Activated CD8-positive, alpha-beta T cell treated with anti-CD3 and anti-CD28 coated beads for 36 hours (primary cell): ENCODE measurements at regions not wholly inside any gene's neighbourhood (a gene's known extent, or its start where the extent isn't known, plus 50 kb on each side); places are given as distances from the start of the nearest gene placed in this dataset.

Source experiments
- ATAC-seq: fragments of 200-7000 bp; cut with Tn5 transposase; one replicate; pipeline ENCODE4 v1.10.0; 2021; ENCODE audit warnings: mild to moderate bottlenecking, moderate library complexity
- CTCF ChIA-PET: fragments of 350-600 bp; sonication (Branson Sonifier 250); formaldehyde crosslinking; loops from one replicate; lab custom pipeline; 2021; ENCODE audit warnings: antibody characterized with exemption; lab: Charles Lee
- POLR2A ChIA-PET: fragments of 350-600 bp; sonication (Branson Sonifier 250); formaldehyde crosslinking; loops from one replicate; lab custom pipeline; 2021; ENCODE audit warnings: antibody characterized with exemption; lab: Charles Lee
- DNase-seq: peaks from one replicate; pipeline ENCODE4 v3.0.0-alpha.2; 2020
- H3K27ac Mint-ChIP-seq: one replicate; pipeline ENCODE4 v1.8.0; 2021; ENCODE audit warnings: mild to moderate bottlenecking, mixed read lengths
- H3K27me3 Mint-ChIP-seq: one replicate; pipeline ENCODE4 v1.8.0; 2021; ENCODE audit warnings: mixed read lengths
- H3K36me3 Mint-ChIP-seq: one replicate; pipeline ENCODE4 v1.8.0; 2021; ENCODE audit warnings: low read depth, mixed read lengths
- H3K4me1 Mint-ChIP-seq: one replicate; pipeline ENCODE4 v1.8.0; 2021; ENCODE audit warnings: low read depth, mixed read lengths
- H3K4me3 Mint-ChIP-seq: one replicate; pipeline ENCODE4 v1.8.0; 2021; ENCODE audit warnings: mild to moderate bottlenecking, moderate library complexity, mixed read lengths
- H3K9me3 Mint-ChIP-seq: one replicate; pipeline ENCODE4 v1.8.0; 2021; ENCODE audit warnings: mixed read lengths
- intact Hi-C: fragments of 100-400 bp; cut with micrococcal nuclease; formaldehyde crosslinking; loops from one replicate; pipeline ENCODE4 v1.10.0; 2022
- TF ChIP-seq, protein P1 (sequence below): fragments of 200-600 bp; IDR thresholded peaks from one replicate; pipeline ENCODE4 v1.8.0; 2022; ENCODE audit warnings: antibody characterized with exemption, mild to moderate bottlenecking

GRCh38 chr10:65360497-65360896 is 1565.3 kb upstream of the LRRTM3 start:
- Mint-ChIP-seq H3K27ac (no peak overlapping the region), H3K4me1 (no peaks in the 10 kb centered on the region), H3K36me3 (no peaks in the 10 kb centered on the region), H3K9me3 (peaks cover 12% of the 10 kb centered on the region), H3K27me3 (no peaks in the 10 kb centered on the region), H3K4me3 (no peak overlapping the region)
- POLR2A ChIA-PET = no interaction called here
- TF ChIP-seq, protein P1, sequence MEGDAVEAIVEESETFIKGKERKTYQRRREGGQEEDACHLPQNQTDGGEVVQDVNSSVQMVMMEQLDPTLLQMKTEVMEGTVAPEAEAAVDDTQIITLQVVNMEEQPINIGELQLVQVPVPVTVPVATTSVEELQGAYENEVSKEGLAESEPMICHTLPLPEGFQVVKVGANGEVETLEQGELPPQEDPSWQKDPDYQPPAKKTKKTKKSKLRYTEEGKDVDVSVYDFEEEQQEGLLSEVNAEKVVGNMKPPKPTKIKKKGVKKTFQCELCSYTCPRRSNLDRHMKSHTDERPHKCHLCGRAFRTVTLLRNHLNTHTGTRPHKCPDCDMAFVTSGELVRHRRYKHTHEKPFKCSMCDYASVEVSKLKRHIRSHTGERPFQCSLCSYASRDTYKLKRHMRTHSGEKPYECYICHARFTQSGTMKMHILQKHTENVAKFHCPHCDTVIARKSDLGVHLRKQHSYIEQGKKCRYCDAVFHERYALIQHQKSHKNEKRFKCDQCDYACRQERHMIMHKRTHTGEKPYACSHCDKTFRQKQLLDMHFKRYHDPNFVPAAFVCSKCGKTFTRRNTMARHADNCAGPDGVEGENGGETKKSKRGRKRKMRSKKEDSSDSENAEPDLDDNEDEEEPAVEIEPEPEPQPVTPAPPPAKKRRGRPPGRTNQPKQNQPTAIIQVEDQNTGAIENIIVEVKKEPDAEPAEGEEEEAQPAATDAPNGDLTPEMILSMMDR = no peak
- DNase-seq = no peak
- ATAC-seq = no peak
- CTCF ChIA-PET = no interaction called here
- intact Hi-C loops = no loop called here

DNA sequence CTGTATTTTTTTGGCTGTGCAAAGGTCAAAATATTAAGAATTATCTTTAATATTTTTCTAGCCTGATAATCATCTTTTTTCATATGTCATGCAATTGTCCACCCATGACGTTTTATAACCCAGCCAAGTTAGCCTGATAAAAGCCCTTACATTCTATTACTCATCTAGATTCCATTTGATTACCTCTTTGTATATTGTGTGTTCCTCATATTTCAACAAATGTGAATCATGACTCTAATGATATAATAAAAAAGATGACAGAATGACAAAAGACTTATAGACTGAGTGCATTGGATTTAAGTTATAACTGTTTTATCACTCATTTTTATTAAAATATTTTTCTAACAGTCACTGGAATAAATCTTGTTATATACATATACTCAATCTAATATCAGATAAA is 1560.0 kb upstream of the LRRTM3 start:
- ChIA-PET POLR2A (no interaction called here), CTCF (no interaction called here)
- TF ChIP-seq, protein P1 = no peak
- no peak overlapping the region for H3K27ac Mint-ChIP-seq
- no peaks in the 10 kb centered on the region for H3K4me1 Mint-ChIP-seq
- no peak overlapping the region for H3K4me3 Mint-ChIP-seq
- intact Hi-C loops = no loop called here
- H3K9me3 Mint-ChIP-seq = peaks cover 1% of the 10 kb centered on the region
- DNase-seq = no peak
- ATAC-seq = no peak
- no peaks in the 10 kb centered on the region for H3K36me3 Mint-ChIP-seq
- no peaks in the 10 kb centered on the region for H3K27me3 Mint-ChIP-seq

DNA sequence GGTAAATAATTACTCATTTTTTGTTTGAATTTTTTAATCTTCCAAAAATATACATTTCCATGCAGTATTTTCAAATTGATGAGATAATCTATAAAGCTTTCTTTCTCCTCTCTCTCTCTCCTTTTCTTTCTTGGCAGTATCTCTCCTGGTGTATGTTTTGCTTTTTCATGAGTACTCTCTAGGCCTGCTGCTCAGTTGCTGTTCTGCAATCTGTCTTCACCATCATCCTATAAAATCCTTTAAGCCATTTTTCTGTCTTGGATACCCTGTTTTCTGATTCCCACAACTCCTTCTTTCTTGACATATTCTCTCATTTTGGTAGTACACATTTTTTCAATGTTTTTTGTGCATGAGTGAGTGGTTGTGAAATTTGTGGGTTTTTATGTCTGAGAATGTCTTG is 1558.1 kb upstream of the LRRTM3 start:
- no peak overlapping the region for H3K27ac Mint-ChIP-seq
- intact Hi-C loops = no loop called here
- ATAC-seq (no peak), DNase-seq (no peak)
- POLR2A ChIA-PET = no interaction called here
- no peak overlapping the region for H3K4me3 Mint-ChIP-seq
- H3K27me3 Mint-ChIP-seq = no peaks in the 10 kb centered on the region
- CTCF ChIA-PET = no interaction called here
- TF ChIP-seq, protein P1 = no peak
- H3K9me3 Mint-ChIP-seq = peaks cover 1% of the 10 kb centered on the region
- H3K36me3 Mint-ChIP-seq = no peaks in the 10 kb centered on the region
- no peaks in the 10 kb centered on the region for H3K4me1 Mint-ChIP-seq

- no peaks in the 10 kb centered on the region for H3K36me3 Mint-ChIP-seq
- no peaks in the 10 kb centered on the region for H3K27me3 Mint-ChIP-seq
- no peak overlapping the region for H3K4me3 Mint-ChIP-seq
- CTCF ChIA-PET = no interaction called here
- TF ChIP-seq, protein P1 = no peak
- no peak overlapping the region for H3K27ac Mint-ChIP-seq
- no peaks in the 10 kb centered on the region for H3K4me1 Mint-ChIP-seq
- ATAC-seq (no peak), DNase-seq (no peak)
- intact Hi-C loops = no loop called here
- peaks cover 5% of the 10 kb centered on the region for H3K9me3 Mint-ChIP-seq
- POLR2A ChIA-PET = no interaction called here
These were observed 1550.3 kb upstream of the LRRTM3 start for GRCh38 chr10:65375528-65375927.

GRCh38 chr10:65377687-65378086 is 1548.1 kb upstream of the LRRTM3 start:
- POLR2A ChIA-PET = no interaction called here
- H3K9me3 Mint-ChIP-seq = peaks cover 5% of the 10 kb centered on the region
- intact Hi-C loops = no loop called here
- H3K27me3 Mint-ChIP-seq = no peaks in the 10 kb centered on the region
- TF ChIP-seq, protein P1 = no peak
- DNase-seq = no peak
- no peak overlapping the region for H3K27ac Mint-ChIP-seq
- CTCF ChIA-PET = no interaction called here
- no peaks in the 10 kb centered on the region for H3K36me3 Mint-ChIP-seq
- no peak overlapping the region for H3K4me3 Mint-ChIP-seq
- ATAC-seq = no peak
- no peaks in the 10 kb centered on the region for H3K4me1 Mint-ChIP-seq
